HG03097 (cell line): ENCODE measurements at regions not wholly inside any gene's neighbourhood (a gene's known extent, or its start where the extent isn't known, plus 50 kb on each side); places are given as distances from the start of the nearest gene placed in this dataset.
A peak's percentile ranks its signal among the peaks of the same experiment; 100 is the strongest.
"Not testable (repeated sequence)": the region's sequence is repeated elsewhere in the genome, so short reads cannot be mapped to it uniquely, and the experiment has no call there.

ENCODE experiments used
- ATAC-seq: cut with Tn5 transposase; IDR thresholded peaks from one replicate; pipeline ENCODE4 v1.9.1; 2021; ENCODE audit not compliant: unreplicated experiment, low FRiP score

- peak; percentile 91 for ATAC-seq
Measured at GRCh38 chr17:30731210-30732132, 93.0 kb downstream of the CRLF3 start.

DNA sequence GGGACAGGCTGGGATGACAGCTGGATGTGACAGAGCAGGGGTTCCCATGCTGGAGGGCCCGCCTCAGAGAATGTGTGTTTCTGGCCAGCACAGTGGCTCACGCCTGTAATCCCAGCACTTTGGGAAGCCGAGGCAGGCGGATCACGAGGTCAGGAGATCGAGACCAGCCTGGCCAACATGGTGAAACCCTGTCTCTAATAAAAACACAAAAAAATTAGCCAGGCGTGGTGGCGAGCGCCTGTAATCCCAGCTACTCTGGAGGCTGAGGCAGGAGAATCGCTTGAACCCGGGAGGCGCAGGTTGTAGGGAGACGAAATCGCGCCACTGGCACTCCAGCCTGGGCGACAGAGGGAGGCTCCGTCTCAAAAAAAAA, 93.7 kb downstream of the CRLF3 start:
- ATAC-seq = not testable (repeated sequence)

GRCh38 chr17:30730171-30730836, 94.2 kb downstream of the CRLF3 start:
- not testable (repeated sequence) for ATAC-seq

DNA sequence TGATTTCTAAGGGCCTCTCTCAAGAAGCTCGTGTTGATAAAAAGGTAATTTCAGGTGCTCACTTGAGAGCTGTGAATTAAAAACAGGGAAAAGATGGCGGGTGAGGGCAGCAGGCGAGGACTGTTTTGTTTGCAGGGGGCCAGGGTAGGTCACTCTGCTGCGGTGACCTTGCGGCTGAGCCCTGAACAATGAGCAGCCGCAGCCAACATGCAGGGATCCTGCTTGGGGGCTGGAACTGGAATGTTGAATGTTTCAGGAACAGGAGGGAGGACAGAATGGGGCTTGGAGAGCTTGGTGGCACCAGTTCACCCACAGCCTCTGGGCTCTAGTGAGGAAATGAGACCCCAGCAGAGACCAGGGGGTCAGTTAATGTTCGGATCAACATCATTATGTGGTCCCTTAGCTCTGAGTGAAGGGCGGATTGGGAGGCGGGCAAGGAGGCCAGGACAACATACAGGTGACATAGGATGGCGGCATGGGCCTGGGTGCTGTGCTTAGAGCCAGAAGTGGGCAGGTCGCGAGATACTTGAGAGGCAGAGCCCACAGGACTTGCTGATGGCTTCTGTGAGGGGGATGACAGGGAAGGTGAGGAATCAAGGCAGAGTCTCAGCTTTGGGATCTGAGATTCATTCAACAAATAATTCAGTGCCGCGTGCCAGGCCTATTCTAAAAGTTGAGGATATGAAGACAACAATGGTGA, 94.9 kb downstream of the CRLF3 start:
- not testable (repeated sequence) for ATAC-seq

DNA sequence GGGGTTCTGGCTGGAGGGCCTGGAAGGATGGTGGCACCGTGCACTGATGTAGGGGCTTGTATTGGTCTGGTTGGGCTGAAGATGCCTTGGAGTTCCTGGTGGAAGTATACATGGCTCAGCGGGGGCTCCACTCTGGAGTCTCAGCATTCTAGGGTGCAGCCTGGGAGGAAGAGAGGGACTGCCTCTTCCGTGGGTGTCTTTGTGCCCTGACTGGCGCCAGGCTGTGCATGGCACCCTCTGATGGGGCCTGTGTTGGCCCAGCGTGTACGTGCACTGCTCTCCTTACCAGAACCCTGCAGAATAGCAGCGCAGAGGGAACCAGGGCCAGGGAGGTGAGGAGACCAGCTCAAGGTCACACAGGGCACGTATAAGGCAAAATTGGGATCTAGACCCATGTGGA, 97.0 kb downstream of the CRLF3 start:
- ATAC-seq = not testable (repeated sequence)

DNA sequence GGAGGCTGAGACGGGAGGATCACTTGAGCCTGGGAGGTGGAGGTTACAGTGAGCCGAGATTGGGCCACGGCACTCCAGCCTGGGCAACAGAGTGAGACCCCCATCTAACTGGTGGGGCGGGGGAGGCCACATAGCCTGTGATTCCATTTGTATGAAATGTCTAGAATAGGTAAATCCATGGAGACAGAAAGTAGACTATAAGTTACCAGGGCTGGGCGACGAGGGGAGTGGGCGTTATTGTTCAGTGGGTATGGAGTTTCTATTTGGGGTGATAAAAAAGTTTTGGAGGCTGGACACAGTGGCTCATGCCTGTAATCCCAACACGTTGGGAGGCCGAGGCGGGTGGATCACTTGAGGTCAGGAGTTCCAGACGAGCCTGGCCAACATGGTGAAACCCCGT, 97.8 kb downstream of the CRLF3 start:
- ATAC-seq = not testable (repeated sequence)

DNA sequence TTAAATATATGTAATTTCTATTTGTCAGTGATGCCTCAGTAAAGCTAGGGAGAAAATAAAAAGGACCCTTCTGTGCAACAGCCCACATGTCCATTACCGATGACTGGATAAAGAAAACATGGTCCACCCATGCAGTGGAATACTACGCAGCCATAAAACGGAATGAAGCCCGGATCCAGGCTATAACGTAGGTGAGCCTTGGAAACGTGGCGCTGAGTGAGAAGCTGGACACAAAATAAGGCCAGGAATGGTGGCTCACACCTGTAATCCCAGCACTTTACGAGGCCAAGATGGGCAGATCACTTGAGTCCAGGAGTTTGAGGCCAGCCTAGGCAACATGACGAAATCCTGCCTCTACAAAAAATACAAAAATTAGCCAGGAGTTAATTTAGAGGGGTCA, 98.2 kb downstream of the CRLF3 start:
- ATAC-seq = not testable (repeated sequence)

DNA sequence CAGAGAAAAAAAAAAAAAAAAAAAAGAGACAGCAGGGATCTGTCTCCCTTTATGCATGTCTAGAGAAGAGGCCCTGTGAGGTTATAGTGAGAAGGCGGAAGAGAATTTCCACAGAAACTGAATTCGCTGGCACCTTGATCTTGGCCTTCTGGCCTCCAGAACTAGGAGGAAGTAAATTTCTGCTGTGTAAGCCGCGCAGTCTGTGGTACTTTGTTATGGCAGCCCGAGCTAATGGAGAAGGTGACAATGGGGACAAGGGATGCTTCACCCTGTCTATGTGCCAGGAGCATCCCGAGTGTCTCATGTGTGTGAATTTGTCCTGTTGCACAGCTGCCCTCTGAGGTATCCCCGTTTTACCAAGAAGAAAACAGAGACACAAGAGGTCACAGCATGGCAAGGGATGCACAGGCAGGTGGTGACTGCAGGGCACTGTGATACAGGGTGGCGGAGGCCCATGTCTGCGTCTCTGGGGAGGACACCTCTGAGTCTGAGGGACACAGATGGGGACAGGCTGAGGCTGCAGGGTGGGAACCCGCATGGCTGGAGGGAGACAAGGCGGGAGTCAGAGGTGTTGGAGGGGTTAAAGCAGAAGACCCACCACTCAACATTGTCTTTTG, 100.3 kb downstream of the CRLF3 start:
- not testable (repeated sequence) for ATAC-seq

DNA sequence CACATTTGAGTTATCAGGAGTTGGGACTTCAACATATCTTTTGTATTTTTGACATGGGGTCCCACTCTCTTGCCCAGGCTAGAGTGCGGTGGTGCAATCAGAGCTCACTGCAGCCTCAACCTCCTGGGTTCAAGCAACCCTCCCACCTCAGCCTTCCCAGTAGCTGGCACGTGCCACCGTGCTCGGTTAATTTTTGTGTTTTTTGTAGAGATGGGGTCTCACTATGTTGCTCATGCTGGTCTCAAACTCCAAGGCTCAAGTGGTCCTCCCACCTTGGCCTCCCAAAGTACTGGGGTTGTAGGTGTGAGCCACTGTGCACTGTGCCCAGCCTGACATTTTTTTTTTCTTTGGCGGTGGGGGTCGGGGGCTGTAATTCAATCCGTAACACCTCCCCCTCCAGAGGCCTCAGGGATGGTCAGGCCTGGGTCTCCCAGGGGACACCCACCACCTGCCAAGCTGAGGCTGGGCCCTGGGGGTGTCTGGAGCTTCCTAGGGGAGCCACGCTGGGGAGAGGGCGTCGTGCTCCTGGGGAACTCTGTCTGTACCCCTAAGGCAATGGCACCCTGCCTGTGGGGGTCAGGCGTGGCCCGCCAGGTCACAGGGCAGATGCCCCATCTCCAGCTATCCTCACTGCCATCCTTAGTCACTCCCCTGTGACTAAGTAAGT, 102.2 kb downstream of the CRLF3 start:
- not testable (repeated sequence) for ATAC-seq

DNA sequence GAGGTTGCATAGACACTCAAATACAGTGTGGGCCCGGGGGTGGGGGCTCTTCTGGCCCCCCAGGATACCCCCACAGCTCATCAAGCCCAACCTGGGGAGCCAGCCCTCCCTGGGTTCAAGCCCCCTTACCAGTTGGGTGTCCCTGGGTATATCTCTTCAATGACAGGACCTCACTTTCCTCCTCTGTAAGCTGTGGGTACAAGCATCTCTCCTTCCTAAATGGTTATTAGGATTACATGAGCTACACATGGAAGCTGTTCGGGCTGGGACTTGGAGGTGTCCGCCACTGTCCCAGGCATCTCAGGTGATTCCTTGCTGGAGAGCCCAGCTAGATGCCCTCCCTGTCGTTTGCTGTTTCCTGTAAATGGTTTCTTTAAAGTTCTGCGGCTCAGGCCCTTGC, 103.5 kb downstream of the CRLF3 start:
- not testable (repeated sequence) for ATAC-seq

GRCh38 chr17:30720013-30720471, 104.5 kb downstream of the CRLF3 start:
- ATAC-seq = no peak

DNA sequence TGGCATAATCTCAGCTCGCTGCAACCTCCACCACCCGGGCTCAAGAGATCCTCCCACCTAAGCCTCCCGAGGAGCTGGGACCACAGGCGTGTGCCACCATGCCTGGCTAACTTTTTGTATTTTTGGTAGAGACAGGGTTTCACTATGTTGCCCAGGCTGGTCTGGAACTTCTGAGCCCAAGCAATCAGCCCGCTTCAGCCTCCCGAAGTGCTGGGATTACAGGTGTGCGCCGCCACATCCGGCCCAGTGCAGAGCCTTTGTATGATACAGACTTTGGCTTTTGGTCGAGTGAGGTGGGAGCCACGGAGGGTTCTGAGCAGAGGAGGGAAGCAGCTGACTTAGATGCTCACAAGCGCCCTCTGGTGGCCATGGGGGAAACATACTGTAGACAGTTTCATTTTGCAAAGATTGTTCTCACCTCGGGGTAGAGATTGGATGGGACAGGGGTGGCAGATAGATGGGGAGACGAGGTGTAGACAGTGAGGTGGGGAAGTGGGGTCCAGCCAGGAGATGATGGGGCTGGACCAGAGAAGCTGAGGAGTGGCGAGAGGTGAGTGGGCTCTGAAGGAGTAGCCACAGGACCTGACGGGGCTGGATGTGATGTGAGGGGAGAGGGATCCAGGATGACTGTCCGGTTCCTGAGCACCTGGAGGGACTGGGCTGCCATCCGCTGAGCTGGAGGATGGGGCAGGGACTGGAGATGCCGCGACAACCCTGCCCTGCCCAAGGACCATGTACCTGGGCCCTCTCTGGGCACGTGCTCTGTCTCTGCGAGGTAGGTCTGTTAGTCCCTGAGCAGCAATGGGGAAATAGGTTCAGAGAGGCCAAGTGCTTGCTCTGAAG, 105.1 kb downstream of the CRLF3 start:
- ATAC-seq = not testable (repeated sequence)

GRCh38 chr17:30718691-30719090, 105.8 kb downstream of the CRLF3 start:
- not testable (repeated sequence) for ATAC-seq

GRCh38 chr17:30718099-30718447, 106.4 kb downstream of the CRLF3 start:
- not testable (repeated sequence) for ATAC-seq

DNA sequence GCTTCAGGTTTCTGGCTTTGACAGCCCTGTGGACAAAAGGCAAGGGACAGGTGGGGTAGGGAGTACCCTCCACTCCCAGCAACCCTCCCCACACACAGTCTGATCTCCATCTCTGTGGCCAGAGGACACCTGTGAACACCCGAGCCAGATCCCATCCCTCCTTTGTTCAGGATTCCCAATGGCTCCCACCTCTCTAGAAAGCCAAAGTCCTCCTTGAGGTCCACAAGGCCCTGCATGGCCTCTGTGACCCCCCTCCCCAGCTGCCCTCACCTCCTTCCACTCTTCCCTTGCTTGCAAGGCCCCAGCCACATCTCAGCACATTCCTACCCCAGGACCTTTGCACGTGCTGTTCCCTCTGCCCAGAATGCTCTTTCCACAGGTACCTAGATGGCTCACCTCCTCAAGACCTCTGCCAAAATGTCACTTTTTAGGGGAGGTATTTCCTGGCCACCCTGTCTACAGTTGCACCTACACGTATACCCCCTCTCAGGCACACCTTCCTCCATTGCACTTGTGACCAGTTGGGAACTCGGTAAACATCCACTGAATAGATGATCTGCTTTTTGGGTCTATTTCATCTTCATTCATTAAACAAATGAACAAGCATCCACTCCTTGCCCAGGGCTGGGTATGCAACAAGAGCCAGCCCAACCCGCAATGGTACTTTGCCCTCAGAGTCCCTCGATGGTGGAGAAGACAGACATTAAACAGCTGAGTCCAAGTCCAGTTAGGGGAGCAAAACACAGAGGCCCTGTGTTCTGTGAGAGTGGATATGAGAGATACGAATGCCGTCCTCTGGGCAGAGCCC, 107.0 kb downstream of the CRLF3 start:
- no peak for ATAC-seq

- no peak for ATAC-seq
Measured at GRCh38 chr17:30716461-30717290, 107.8 kb downstream of the CRLF3 start.

- ATAC-seq = peak; percentile 53
Measured at GRCh38 chr17:30714825-30715622, 109.5 kb downstream of the CRLF3 start.
